ENCODE measurements at regions not wholly inside any gene's neighbourhood (a gene's known extent, or its start where the extent isn't known, plus 50 kb on each side); places are given as distances from the start of the nearest gene placed in this dataset.

GRCh38 chr4:130124066-130124465 is 1028.1 kb downstream of the C4orf33 start:
- intact Hi-C loops (cut with DNase I) = no loop called here
- Histone ChIP-seq H3K4me3 (no peak overlapping the region), H3K27ac (no peak overlapping the region), H3K9me3 (no peaks in the 10 kb centered on the region), H3K36me3 (no peaks in the 10 kb centered on the region), H3K4me1 (no peaks in the 10 kb centered on the region), H3K27me3 (no peaks in the 10 kb centered on the region)
- no peak for ATAC-seq
- WGBS (ENCODE audit: insufficient coverage, low coverage, low lambda C conversion rate, missing lambda C conversion rate) = 80% methylated on average over 4 of the region's 4 CpGs
- no peak for DNase-seq
- TF ChIP-seq POLR2A (IDR thresholded peaks at IDR 0.05) (no peak), CTCF (IDR thresholded peaks at IDR 0.05) (no peak)

- TF ChIP-seq POLR2A (IDR thresholded peaks at IDR 0.05) = no peak
- no peak for TF ChIP-seq CTCF (IDR thresholded peaks at IDR 0.05)
- Histone ChIP-seq H3K27ac (no peak overlapping the region), H3K27me3 (no peaks in the 10 kb centered on the region), H3K4me3 (no peak overlapping the region), H3K36me3 (no peaks in the 10 kb centered on the region), H3K9me3 (no peaks in the 10 kb centered on the region), H3K4me1 (no peaks in the 10 kb centered on the region)
- intact Hi-C loops (cut with DNase I) = no loop called here
- 72% methylated on average over 5 of the region's 5 CpGs for WGBS (ENCODE audit: insufficient coverage, low coverage, low lambda C conversion rate, missing lambda C conversion rate)
- DNase-seq (no peak), ATAC-seq (no peak)
Measured at GRCh38 chr4:130125467-130125866, 1029.5 kb downstream of the C4orf33 start.

- DNase-seq (no peak), ATAC-seq (no peak)
- intact Hi-C loops (cut with DNase I) = no loop called here
Measured at GRCh38 chr4:130127297-130127696, 1031.3 kb downstream of the C4orf33 start.

GRCh38 chr4:130131536-130131935 is 1035.6 kb downstream of the C4orf33 start:
- WGBS (ENCODE audit: insufficient coverage, low coverage, low lambda C conversion rate, missing lambda C conversion rate) = 63% methylated on average over 2 of the region's 3 CpGs
- Histone ChIP-seq H3K9me3 (no peaks in the 10 kb centered on the region), H3K36me3 (no peaks in the 10 kb centered on the region), H3K4me1 (no peaks in the 10 kb centered on the region), H3K27me3 (no peaks in the 10 kb centered on the region), H3K27ac (no peak overlapping the region), H3K4me3 (no peak overlapping the region)
- DNase-seq (no peak), ATAC-seq (no peak)
- intact Hi-C loops (cut with DNase I) = no loop called here
- TF ChIP-seq CTCF (IDR thresholded peaks at IDR 0.05) (no peak), POLR2A (IDR thresholded peaks at IDR 0.05) (no peak)

More at GRCh38 chr4:130127297-130127696, 1031.3 kb downstream of the C4orf33 start:
- Histone ChIP-seq H3K4me3 (no peak overlapping the region), H3K4me1 (no peaks in the 10 kb centered on the region), H3K27me3 (no peaks in the 10 kb centered on the region), H3K9me3 (no peaks in the 10 kb centered on the region), H3K36me3 (no peaks in the 10 kb centered on the region), H3K27ac (no peak overlapping the region)
- TF ChIP-seq CTCF (IDR thresholded peaks at IDR 0.05) (no peak), POLR2A (IDR thresholded peaks at IDR 0.05) (no peak)

- TF ChIP-seq CTCF (IDR thresholded peaks at IDR 0.05) (no peak), POLR2A (IDR thresholded peaks at IDR 0.05) (no peak)
- WGBS (ENCODE audit: insufficient coverage, low coverage, low lambda C conversion rate, missing lambda C conversion rate) = 75% methylated on average over 7 of the region's 7 CpGs
Measured at GRCh38 chr4:130141651-130142050, 1045.7 kb downstream of the C4orf33 start.

More at GRCh38 chr4:130141651-130142050, 1045.7 kb downstream of the C4orf33 start:
- Histone ChIP-seq H3K9me3 (no peaks in the 10 kb centered on the region), H3K4me1 (no peaks in the 10 kb centered on the region), H3K4me3 (no peak overlapping the region), H3K27me3 (no peaks in the 10 kb centered on the region), H3K36me3 (no peaks in the 10 kb centered on the region), H3K27ac (no peak overlapping the region)
- intact Hi-C loops (cut with DNase I) = no loop called here
- DNase-seq = no peak
- ATAC-seq = no peak

All from right lobe of liver (tissue), 6 donors.